A549 (cell line): ENCODE measurements at regions not wholly inside any gene's neighbourhood (a gene's known extent, or its start where the extent isn't known, plus 50 kb on each side); places are given as distances from the start of the nearest gene placed in this dataset.

Source experiments
- ATAC-seq, 2 experiments: fragments of 200-7000 bp in 1 of 2; fragments of >200 bp in 1 of 2; cut with Nextera tagmentation in 1 of 2; cut with Tn5 transposase in 1 of 2; 3 replicates each; pipeline versions ENCODE4 v1.8.0 to v1.9.1; 2018 to 2020; ENCODE audit warnings: mild to moderate bottlenecking in 1 of 2, moderate library complexity in 1 of 2
- CTCF ChIA-PET: fragments of 300-600 bp; sonication (Branson Sonifier 250); formaldehyde crosslinking; extraction: SDS; loops from one replicate; lab custom pipeline; 2021; ENCODE audit warnings: antibody characterized with exemption, inconsistent platforms; lab: Yijun Ruan, JAX
- POLR2A ChIA-PET: fragments of 350-600 bp; formaldehyde crosslinking; extraction: SDS; loops from one replicate; lab custom pipeline; 2021; ENCODE audit warnings: antibody characterized with exemption, inconsistent platforms; lab: Yijun Ruan, JAX
- DNase-seq, 2 experiments: peaks; one replicate each; pipeline versions ENCODE4 v3.0.0 to v3.0.0-alpha.2; 2011 to 2016; ENCODE audit warnings: low read depth in 1 of 2, low spot score in 1 of 2
- FAIRE-seq: peaks from 2 replicates; lab custom pipeline; 2011; peaks lifted over from hg19 to GRCh38; lab: Jason Lieb, UNC
- H3K27ac ChIP-seq, 2 experiments: fragments of >200 bp; sonication (Bioruptor Twin); formaldehyde crosslinking; 3 replicates each; pipeline ENCODE4 v1.5.1; 2016 to 2017
- H3K4me1 ChIP-seq: fragments of >200 bp; sonication (Bioruptor Twin); formaldehyde crosslinking; 3 replicates; pipeline ENCODE4 v1.6.1; 2016
- H3K4me2 ChIP-seq: fragments of >200 bp; sonication (Bioruptor Twin); formaldehyde crosslinking; 3 replicates; pipeline ENCODE4 v1.6.1; 2016
- H3K4me3 ChIP-seq: fragments of >200 bp; sonication (Bioruptor Twin); formaldehyde crosslinking; 3 replicates; pipeline ENCODE4 v1.5.1; 2016
- H3K9me3 ChIP-seq: fragments of >200 bp; sonication (Bioruptor Twin); formaldehyde crosslinking; 3 replicates; pipeline ENCODE4 v1.6.1; 2016
- BHLHE40 ChIP-seq: IDR thresholded peaks from 2 replicates; pipeline ENCODE4 v1.6.1; 2012; ENCODE audit warnings: low read depth, low read length, inconsistent platforms
- CEBPB ChIP-seq, 2 experiments: fragments of >200 bp in 1 of 2; sonication (Bioruptor Twin) in 1 of 2; formaldehyde crosslinking in 1 of 2; IDR thresholded peaks; 2 replicates each; pipeline ENCODE4 v1.6.1; 2012 to 2016
- CHD2 ChIP-seq: fragments of 150-350 bp; IDR thresholded peaks from 2 replicates; pipeline ENCODE4 v1.6.1; 2014; ENCODE audit warnings: low read length; ENCODE audit not compliant: partially characterized antibody
- CHD4 ChIP-seq: fragments of 200-600 bp; sonication (generic); IDR thresholded peaks from 2 replicates; pipeline ENCODE4 v1.6.1; 2016; ENCODE audit warnings: antibody characterized with exemption, mild to moderate bottlenecking, borderline replicate concordance
- EHMT2 ChIP-seq: fragments of 200-600 bp; sonication (generic); IDR thresholded peaks from 2 replicates; pipeline ENCODE4 v1.6.1; 2016; ENCODE audit warnings: antibody characterized with exemption, low read depth, mild to moderate bottlenecking, moderate library complexity
- EP300 ChIP-seq, 2 experiments: fragments of >200 bp; sonication (Bioruptor Twin); formaldehyde crosslinking; IDR thresholded peaks; 2 replicates in 1 of 2; 3 replicates in 1 of 2; pipeline ENCODE4 v1.6.1; 2016 to 2017
- ESRRA ChIP-seq: fragments of 150-350 bp; IDR thresholded peaks from 2 replicates; pipeline ENCODE4 v1.6.1; 2014; ENCODE audit warnings: mild to moderate bottlenecking, low read length, borderline replicate concordance
- FOXS1 ChIP-seq: fragments of 250-450 bp; sonication (Bioruptor Pico); IDR thresholded peaks from 2 replicates; pipeline ENCODE4 v1.5.0; 2020; ENCODE audit warnings: mild to moderate bottlenecking, moderate library complexity
- GATA3 ChIP-seq: IDR thresholded peaks from 2 replicates; pipeline ENCODE4 v1.6.1; 2012; ENCODE audit warnings: borderline replicate concordance
- JUN ChIP-seq, 2 experiments: fragments of >200 bp; sonication (Bioruptor Twin); formaldehyde crosslinking; IDR thresholded peaks; 2 replicates in 1 of 2; 3 replicates in 1 of 2; pipeline ENCODE4 v1.6.1; 2016 to 2017
- MAFK ChIP-seq: fragments of 450-650 bp; IDR thresholded peaks from 2 replicates; pipeline ENCODE4 v1.6.1; 2014; ENCODE audit not compliant: partially characterized antibody
- MAZ ChIP-seq: fragments of 150-350 bp; IDR thresholded peaks from 2 replicates; pipeline ENCODE4 v1.6.1; 2014; ENCODE audit warnings: antibody characterized with exemption, low read depth, low read length, borderline replicate concordance
- MYC ChIP-seq: IDR thresholded peaks from 2 replicates; pipeline ENCODE4 v1.6.1; 2012; ENCODE audit warnings: mild to moderate bottlenecking, inconsistent platforms, low read length, improper control_type of control experiment, borderline replicate concordance
- NFE2L2 ChIP-seq: fragments of 150-350 bp; conservative IDR thresholded peaks from 2 replicates; pipeline ENCODE4 v1.6.1; 2014; ENCODE audit warnings: low read length
- NR3C1 ChIP-seq: fragments of >200 bp; sonication (Bioruptor Twin); formaldehyde crosslinking; IDR thresholded peaks from 3 replicates; pipeline ENCODE4 v1.6.1; 2017
- PBX3 ChIP-seq: IDR thresholded peaks from 2 replicates; pipeline ENCODE4 v1.6.1; 2012
- RCOR1 ChIP-seq: fragments of 150-350 bp; IDR thresholded peaks from 2 replicates; pipeline ENCODE4 v1.6.1; 2014; ENCODE audit warnings: antibody characterized with exemption, low read length, low read depth
- REST ChIP-seq: fragments of 200-600 bp; sonication (generic); IDR thresholded peaks from 2 replicates; pipeline ENCODE4 v1.6.1; 2016; ENCODE audit warnings: antibody characterized with exemption, mild to moderate bottlenecking, moderate library complexity
- SMC3 ChIP-seq: fragments of >200 bp; sonication (Bioruptor Twin); formaldehyde crosslinking; IDR thresholded peaks from 3 replicates; pipeline ENCODE4 v1.6.1; 2018; ENCODE audit warnings: inconsistent platforms
- SREBF2 ChIP-seq: fragments of 450-650 bp; IDR thresholded peaks from 2 replicates; pipeline ENCODE4 v1.6.1; 2014; ENCODE audit warnings: mild to moderate bottlenecking, moderate library complexity
- TP53 ChIP-seq: fragments of 250-450 bp; sonication (Bioruptor Pico); IDR thresholded peaks from 2 replicates; pipeline ENCODE4 v1.5.0; 2021; ENCODE audit warnings: mild to moderate bottlenecking, moderate library complexity
- ZFP36 ChIP-seq: fragments of 450-650 bp; IDR thresholded peaks from 2 replicates; pipeline ENCODE4 v1.6.1; 2014; ENCODE audit warnings: borderline replicate concordance; ENCODE audit not compliant: partially characterized antibody
- ZSCAN20 ChIP-seq: fragments of 250-450 bp; sonication (Bioruptor Pico); IDR thresholded peaks from 2 replicates; pipeline ENCODE4 v1.8.0; 2022; ENCODE audit warnings: mild to moderate bottlenecking, moderate library complexity
- WGBS: methylation state at CpG from one replicate; pipeline ENCODE4 v1.1.6; 2017; ENCODE audit errors: missing lambda C conversion rate; 5-methylcytosine and 5-hydroxymethylcytosine counted together
- TF ChIP-seq, protein P1 (sequence below): fragments of 450-650 bp; IDR thresholded peaks from 2 replicates; pipeline ENCODE4 v1.6.1; 2014; ENCODE audit warnings: antibody characterized with exemption
- TF ChIP-seq, protein P2 (sequence below): fragments of 150-350 bp; IDR thresholded peaks from 2 replicates; pipeline ENCODE4 v1.6.1; 2014; ENCODE audit warnings: low read depth, mild to moderate bottlenecking, low read length

GRCh38 chr2:105686588-105686987 is 58.1 kb upstream of the NCK2 start (continued):
- TF ChIP-seq REST (no peak), FOXS1 (no peak), ZFP36 (no peak), PBX3 (no peak), CEBPB (IDR thresholded peaks at IDR 0.05) (no peak), BHLHE40 (no peak), SMC3 (no peak), NFE2L2 (no peak), NR3C1 (no peak), MAZ (no peak), ESRRA (no peak)
- TF ChIP-seq, all 56 proteins: peak for 0

DNA sequence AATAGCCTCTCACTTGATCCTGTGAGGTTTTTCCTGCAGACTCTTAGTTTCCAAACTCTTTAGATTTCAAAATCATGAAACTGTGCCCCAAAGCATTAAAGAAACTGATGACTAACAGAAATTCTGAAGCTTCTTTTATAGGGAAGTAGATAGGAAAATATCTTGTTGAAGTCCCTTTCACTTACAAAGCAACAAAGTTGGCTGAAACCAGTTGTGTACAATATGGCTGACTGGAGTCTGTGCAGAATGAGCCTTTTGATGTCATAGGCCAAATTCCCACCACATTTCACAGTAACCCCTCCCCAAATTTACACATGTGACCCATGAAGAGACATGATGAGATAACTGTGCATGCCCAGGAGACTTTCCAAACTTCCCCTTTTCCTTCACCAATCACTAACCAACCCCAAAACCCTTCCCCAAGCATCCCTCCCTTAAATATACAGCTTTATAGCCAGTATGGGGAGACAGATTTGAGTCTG is 61.7 kb upstream of the NCK2 start:
- FAIRE-seq = no peak
- TF ChIP-seq SREBF2 (no peak), MAFK (peak; percentile 4), TP53 (no peak), BHLHE40 (no peak)
- TF ChIP-seq, all 56 proteins: peak for 1
- ATAC-seq (no peak), DNase-seq (no peak)
- H3K4me1 ChIP-seq = no peaks in the 10 kb centered on the region
- ChIA-PET POLR2A (no interaction called here), CTCF (interaction anchor here (0.6 kb wide), 2 partner anchors 393 to 512 kb away, joined by 3 to 4 read pairs; no protein-coding TSS in a partner anchor)
- H3K4me3 ChIP-seq = no peak overlapping the region
- H3K27ac ChIP-seq = no peak overlapping the region
- no peaks in the 10 kb centered on the region for H3K9me3 ChIP-seq
- no peak overlapping the region for H3K4me2 ChIP-seq

- 80% methylated on average over 6 of the region's 6 CpGs for WGBS
- no peak overlapping the region for H3K4me3 ChIP-seq
Observed at GRCh38 chr2:105682401-105682800, 62.3 kb upstream of the NCK2 start.

More at GRCh38 chr2:105682401-105682800, 62.3 kb upstream of the NCK2 start:
- Histone ChIP-seq H3K4me1 (no peaks in the 10 kb centered on the region), H3K9me3 (no peaks in the 10 kb centered on the region), H3K4me2 (no peak overlapping the region), H3K27ac (no peak overlapping the region)
- POLR2A ChIA-PET = no interaction called here
- FAIRE-seq = no peak
- ATAC-seq = no peak
- DNase-seq = no peak
- TF ChIP-seq PBX3 = no peak
- TF ChIP-seq CEBPB (IDR thresholded peaks at IDR 0.05) = no peak
- no peak for TF ChIP-seq MAZ
- no peak for TF ChIP-seq JUN (IDR thresholded peaks at IDR 0.05)
- TF ChIP-seq EHMT2 = no peak
- TF ChIP-seq, protein P1, sequence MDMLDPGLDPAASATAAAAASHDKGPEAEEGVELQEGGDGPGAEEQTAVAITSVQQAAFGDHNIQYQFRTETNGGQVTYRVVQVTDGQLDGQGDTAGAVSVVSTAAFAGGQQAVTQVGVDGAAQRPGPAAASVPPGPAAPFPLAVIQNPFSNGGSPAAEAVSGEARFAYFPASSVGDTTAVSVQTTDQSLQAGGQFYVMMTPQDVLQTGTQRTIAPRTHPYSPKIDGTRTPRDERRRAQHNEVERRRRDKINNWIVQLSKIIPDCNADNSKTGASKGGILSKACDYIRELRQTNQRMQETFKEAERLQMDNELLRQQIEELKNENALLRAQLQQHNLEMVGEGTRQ = no peak
- TF ChIP-seq, protein P2, sequence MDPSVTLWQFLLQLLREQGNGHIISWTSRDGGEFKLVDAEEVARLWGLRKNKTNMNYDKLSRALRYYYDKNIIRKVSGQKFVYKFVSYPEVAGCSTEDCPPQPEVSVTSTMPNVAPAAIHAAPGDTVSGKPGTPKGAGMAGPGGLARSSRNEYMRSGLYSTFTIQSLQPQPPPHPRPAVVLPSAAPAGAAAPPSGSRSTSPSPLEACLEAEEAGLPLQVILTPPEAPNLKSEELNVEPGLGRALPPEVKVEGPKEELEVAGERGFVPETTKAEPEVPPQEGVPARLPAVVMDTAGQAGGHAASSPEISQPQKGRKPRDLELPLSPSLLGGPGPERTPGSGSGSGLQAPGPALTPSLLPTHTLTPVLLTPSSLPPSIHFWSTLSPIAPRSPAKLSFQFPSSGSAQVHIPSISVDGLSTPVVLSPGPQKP = no peak
- no peak for TF ChIP-seq GATA3
- no peak for TF ChIP-seq CHD2
- TF ChIP-seq ZSCAN20 (CRISPR knock-in tag) = no peak
- no peak for TF ChIP-seq NR3C1
- no peak for TF ChIP-seq CHD4
- TF ChIP-seq RCOR1 = no peak
- no peak for TF ChIP-seq MYC
- no peak for TF ChIP-seq EP300 (IDR thresholded peaks at IDR 0.05)
- CTCF ChIA-PET = interaction anchor here (0.6 kb wide), 2 partner anchors 394 to 513 kb away, joined by 3 to 4 read pairs; no protein-coding TSS in a partner anchor
